Adrenal gland (tissue), 9 donors: ENCODE measurements at regions not wholly inside any gene's neighbourhood (a gene's known extent, or its start where the extent isn't known, plus 50 kb on each side); places are given as distances from the start of the nearest gene placed in this dataset.

Experiments
- DNase-seq, 7 donors: peaks; one replicate each; pipeline ENCODE4 v3.0.0-alpha.2; 2019 to 2020
- H3K27ac ChIP-seq, 5 donors: fragments of 200-600 bp; sonication (generic) in 4 of 5; 1 replicate in 3 of 5; 2 replicates in 2 of 5; pipeline versions ENCODE4 v1.5.1 to v1.8.0; 2016 to 2020; ENCODE audit warnings: mild to moderate bottlenecking in 1 of 5
- H3K27me3 ChIP-seq: fragments of 200-600 bp; 2 replicates; pipeline ENCODE4 v1.8.0; 2021
- H3K36me3 ChIP-seq, 2 donors: fragments of 200-600 bp; replicated peaks in 1 of 2; 1 replicate in 1 of 2; 2 replicates in 1 of 2; pipeline versions ENCODE4 v1.5.1 to v1.8.0; 2018 to 2022
- H3K4me1 ChIP-seq, 2 donors: fragments of 200-600 bp; replicated peaks in 1 of 2; 1 replicate in 1 of 2; 2 replicates in 1 of 2; pipeline versions ENCODE4 v1.5.1 to v1.8.0; 2018 to 2021
- H3K4me3 ChIP-seq, 4 donors: fragments of 200-600 bp; sonication (generic) in 3 of 4; one replicate each; pipeline ENCODE4 v1.5.1; 2016 to 2018
- H3K9me3 ChIP-seq, 3 donors: fragments of 200-600 bp; sonication (generic) in 1 of 3; replicated peaks in 1 of 3; 1 replicate in 2 of 3; 2 replicates in 1 of 3; pipeline versions ENCODE4 v1.5.1 to v1.8.0; 2016 to 2021
- POLR2A ChIP-seq, 2 donors: fragments of 450-650 bp; IDR thresholded peaks; one replicate each; pipeline ENCODE4 v1.6.1; 2017; ENCODE audit warnings: antibody characterized with exemption in 2 of 2, mild to moderate bottlenecking in 2 of 2, moderate library complexity in 1 of 2
- WGBS, 4 donors: extraction: QIAGEN DNeasy Blood & Tissue Kit in 2 of 4; methylation state at CpG; one replicate each; pipeline versions ENCODE4 v1.1.5 to v1.1.7; 2013 to 2017; 5-methylcytosine and 5-hydroxymethylcytosine counted together
- intact Hi-C, 2 donors: fragments of 100-400 bp; cut with DNase I; formaldehyde crosslinking; loops; one replicate each; pipeline versions ENCODE4 v1.14.1 to v1.15.0; 2022 to 2023
- TF ChIP-seq, protein P1 (sequence below), 6 experiments: fragments of 450-650 bp in 4 of 6; fragments of 200-600 bp in 2 of 6; sonication (generic) in 1 of 6; IDR thresholded peaks; 1 replicate in 5 of 6; 2 replicates in 1 of 6; pipeline versions ENCODE4 v1.5.1 to v1.8.0; 2016 to 2021; ENCODE audit warnings: antibody characterized with exemption in 6 of 6, mild to moderate bottlenecking in 2 of 6, moderate library complexity in 1 of 6
- donor health status: healthy with polysubstance abuse.
- donor health status: Bipolar disorder and iron deficiency.
- donor health status: DM: yes; HTN: yes; CAD: no.
- donor health status: DM: no; HTN: no; CAD: no.
- donor health status: DM: no; HTN: no; CAD: no.

GRCh38 chr5:117812861-117813260 lies 1175.5 kb downstream of the DTWD2 start:
- H3K4me1 ChIP-seq: no peaks in the 10 kb centered on the region
- no peak for DNase-seq
- 69 to 81% (median 72%) methylated on average over 1 of the region's 1 CpG for WGBS, 4 donors
- H3K27me3 ChIP-seq: no peaks in the 10 kb centered on the region
- intact Hi-C loops: no loop called here
- no peak overlapping the region for H3K27ac ChIP-seq
- TF ChIP-seq, protein P1, sequence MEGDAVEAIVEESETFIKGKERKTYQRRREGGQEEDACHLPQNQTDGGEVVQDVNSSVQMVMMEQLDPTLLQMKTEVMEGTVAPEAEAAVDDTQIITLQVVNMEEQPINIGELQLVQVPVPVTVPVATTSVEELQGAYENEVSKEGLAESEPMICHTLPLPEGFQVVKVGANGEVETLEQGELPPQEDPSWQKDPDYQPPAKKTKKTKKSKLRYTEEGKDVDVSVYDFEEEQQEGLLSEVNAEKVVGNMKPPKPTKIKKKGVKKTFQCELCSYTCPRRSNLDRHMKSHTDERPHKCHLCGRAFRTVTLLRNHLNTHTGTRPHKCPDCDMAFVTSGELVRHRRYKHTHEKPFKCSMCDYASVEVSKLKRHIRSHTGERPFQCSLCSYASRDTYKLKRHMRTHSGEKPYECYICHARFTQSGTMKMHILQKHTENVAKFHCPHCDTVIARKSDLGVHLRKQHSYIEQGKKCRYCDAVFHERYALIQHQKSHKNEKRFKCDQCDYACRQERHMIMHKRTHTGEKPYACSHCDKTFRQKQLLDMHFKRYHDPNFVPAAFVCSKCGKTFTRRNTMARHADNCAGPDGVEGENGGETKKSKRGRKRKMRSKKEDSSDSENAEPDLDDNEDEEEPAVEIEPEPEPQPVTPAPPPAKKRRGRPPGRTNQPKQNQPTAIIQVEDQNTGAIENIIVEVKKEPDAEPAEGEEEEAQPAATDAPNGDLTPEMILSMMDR (IDR thresholded peaks at IDR 0.05): no peak
- TF ChIP-seq POLR2A (IDR thresholded peaks at IDR 0.05): no peak
- H3K9me3 ChIP-seq: no peaks in the 10 kb centered on the region
- no peaks in the 10 kb centered on the region for H3K36me3 ChIP-seq
- H3K4me3 ChIP-seq: no peak overlapping the region

DNA sequence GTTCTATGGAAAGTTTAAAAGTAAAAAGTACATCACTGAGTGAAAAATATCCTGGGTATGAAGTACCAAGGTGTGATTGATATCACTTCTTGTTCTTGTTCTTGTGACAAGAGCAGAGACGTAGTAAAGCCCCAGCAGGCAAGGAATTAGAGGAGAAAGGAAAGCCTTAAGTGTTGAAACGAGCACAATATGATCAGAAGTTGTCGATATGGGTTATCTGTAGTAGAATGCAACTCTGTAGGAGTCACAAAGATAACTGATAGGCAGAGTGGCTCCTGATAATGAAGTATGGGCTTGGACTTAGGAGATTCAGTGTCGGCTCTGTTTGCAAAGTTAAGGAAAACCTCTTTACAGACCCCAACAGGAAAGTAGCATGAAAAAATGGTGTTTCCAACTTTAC lies 1179.1 kb downstream of the DTWD2 start:
- no peak for TF ChIP-seq POLR2A (IDR thresholded peaks at IDR 0.05)
- TF ChIP-seq, protein P1 (IDR thresholded peaks at IDR 0.05): no peak
- no peak for DNase-seq
- Histone ChIP-seq H3K27me3 (no peaks in the 10 kb centered on the region), H3K4me1 (no peaks in the 10 kb centered on the region), H3K36me3 (no peaks in the 10 kb centered on the region), H3K27ac (no peak overlapping the region), H3K4me3 (no peak overlapping the region), H3K9me3 (no peaks in the 10 kb centered on the region)
- intact Hi-C loops: no loop called here
- 62 to 73% (median 63%) methylated on average over 4 of the region's 4 CpGs for WGBS, 4 donors

DNA sequence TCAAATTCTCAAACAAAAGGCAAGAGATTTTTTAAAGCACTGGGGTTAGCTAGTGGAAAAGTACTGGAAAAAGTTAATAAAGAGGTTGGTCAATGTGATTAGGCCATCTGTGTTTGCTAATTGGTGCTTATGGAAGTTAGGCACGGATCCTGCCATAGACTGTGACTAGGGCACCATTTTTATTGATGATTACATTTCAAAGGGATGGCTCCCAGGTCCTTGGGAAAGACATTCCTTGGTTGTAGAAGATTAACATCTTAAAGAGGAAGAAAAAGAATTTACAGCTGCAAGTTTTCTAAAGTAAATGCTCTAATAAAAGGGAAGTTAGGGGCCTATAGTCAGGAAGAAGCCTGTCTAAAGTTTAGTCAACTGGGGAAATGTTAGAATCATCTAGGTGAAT lies 1183.3 kb downstream of the DTWD2 start:
- 42 to 60% (median 51%) methylated on average over 1 of the region's 1 CpG for WGBS, 4 donors
- intact Hi-C loops: no loop called here
- no peak overlapping the region for H3K4me3 ChIP-seq
- no peaks in the 10 kb centered on the region for H3K36me3 ChIP-seq
- no peak overlapping the region for H3K27ac ChIP-seq
- no peaks in the 10 kb centered on the region for H3K4me1 ChIP-seq
- no peak for DNase-seq
- no peaks in the 10 kb centered on the region for H3K27me3 ChIP-seq
- TF ChIP-seq, protein P1 (IDR thresholded peaks at IDR 0.05): no peak
- no peak for TF ChIP-seq POLR2A (IDR thresholded peaks at IDR 0.05)
- no peaks in the 10 kb centered on the region for H3K9me3 ChIP-seq

DNA sequence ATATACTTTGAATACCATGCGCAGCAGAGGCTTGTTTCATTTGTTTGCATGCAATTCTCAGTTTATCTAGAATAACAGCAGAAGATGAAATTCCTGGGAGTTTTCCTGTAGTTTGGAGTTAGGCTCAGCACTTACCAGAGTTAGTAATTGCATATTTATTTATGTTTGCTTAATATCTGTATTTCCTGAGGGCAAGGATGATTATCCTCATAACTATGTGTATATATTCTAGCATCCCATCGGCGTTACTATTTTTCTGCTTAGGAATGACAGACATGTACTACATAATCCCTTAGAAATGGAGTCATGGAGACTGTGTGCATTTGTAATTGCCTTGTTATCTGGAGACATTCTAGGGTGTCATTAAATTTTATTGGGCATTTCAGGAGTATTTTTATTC lies 1184.8 kb downstream of the DTWD2 start:
- Histone ChIP-seq H3K4me1 (no peaks in the 10 kb centered on the region), H3K27ac (no peak overlapping the region), H3K9me3 (no peaks in the 10 kb centered on the region), H3K4me3 (no peak overlapping the region), H3K27me3 (no peaks in the 10 kb centered on the region), H3K36me3 (no peaks in the 10 kb centered on the region)
- no peak for DNase-seq
- WGBS, 4 donors: 67 to 82% (median 77%) methylated on average over 3 of the region's 3 CpGs
- TF ChIP-seq, protein P1 (IDR thresholded peaks at IDR 0.05): no peak
- TF ChIP-seq POLR2A (IDR thresholded peaks at IDR 0.05): no peak
- intact Hi-C loops: no loop called here
